H1 (cell line): ENCODE measurements at regions not wholly inside any gene's neighbourhood (a gene's known extent, or its start where the extent isn't known, plus 50 kb on each side); places are given as distances from the start of the nearest gene placed in this dataset.

Experiments
- ATF3 ChIP-seq: IDR thresholded peaks from 2 replicates; pipeline ENCODE4 v1.6.1; 2011; ENCODE audit warnings: low read depth, mild to moderate bottlenecking, low read length; ENCODE audit not compliant: insufficient read depth
- CREB1 ChIP-seq: IDR thresholded peaks from 2 replicates; pipeline ENCODE4 v1.6.1; 2012; ENCODE audit warnings: inconsistent platforms
- E2F6 ChIP-seq: IDR thresholded peaks from 2 replicates; pipeline ENCODE4 v1.6.1; 2012; ENCODE audit warnings: inconsistent platforms
- POLR2A ChIP-seq, 2 experiments: IDR thresholded peaks; 1 replicate in 1 of 2; 2 replicates in 1 of 2; pipeline ENCODE4 v1.6.1; 2011; ENCODE audit warnings: low read depth in 2 of 2, low read length in 2 of 2, mild to moderate bottlenecking in 2 of 2; ENCODE audit errors: control extremely low read depth in 1 of 2
- RXRA ChIP-seq: IDR thresholded peaks from 2 replicates; pipeline ENCODE4 v1.6.1; 2011; ENCODE audit warnings: low read depth, mild to moderate bottlenecking, low read length, moderate library complexity; ENCODE audit not compliant: insufficient read depth
- SIX5 ChIP-seq: IDR thresholded peaks from 2 replicates; pipeline ENCODE4 v1.6.1; 2011; ENCODE audit warnings: mild to moderate bottlenecking, low read depth, low read length

- TF ChIP-seq E2F6 (no peak), SIX5 (no peak), ATF3 (no peak), RXRA (no peak), POLR2A (IDR thresholded peaks at IDR 0.05; ENCODE audit: control extremely low read depth in 1 of 2, low read depth in 2 of 2, low read length in 2 of 2) (no peak), CREB1 (no peak)
- TF ChIP-seq, all 59 proteins: peak for 0
Measured at GRCh38 chr6:14422061-14422460, 304.5 kb downstream of the CD83 start (continued).
